Stimulated activated CD4-positive, alpha-beta T cell treated with anti-CD3 and anti-CD28 coated beads, Interleukin-15, amount 100 ng/mL, for 1 hour (primary cell): ENCODE measurements at regions not wholly inside any gene's neighbourhood (a gene's known extent, or its start where the extent isn't known, plus 50 kb on each side); places are given as distances from the start of the nearest gene placed in this dataset.

Experiments
- DNase-seq, 2 donors: peaks; one replicate each; pipeline ENCODE4 v3.0.0-alpha.2; 2020; ENCODE audit warnings: low read depth in 1 of 2, low spot score in 1 of 2

DNA sequence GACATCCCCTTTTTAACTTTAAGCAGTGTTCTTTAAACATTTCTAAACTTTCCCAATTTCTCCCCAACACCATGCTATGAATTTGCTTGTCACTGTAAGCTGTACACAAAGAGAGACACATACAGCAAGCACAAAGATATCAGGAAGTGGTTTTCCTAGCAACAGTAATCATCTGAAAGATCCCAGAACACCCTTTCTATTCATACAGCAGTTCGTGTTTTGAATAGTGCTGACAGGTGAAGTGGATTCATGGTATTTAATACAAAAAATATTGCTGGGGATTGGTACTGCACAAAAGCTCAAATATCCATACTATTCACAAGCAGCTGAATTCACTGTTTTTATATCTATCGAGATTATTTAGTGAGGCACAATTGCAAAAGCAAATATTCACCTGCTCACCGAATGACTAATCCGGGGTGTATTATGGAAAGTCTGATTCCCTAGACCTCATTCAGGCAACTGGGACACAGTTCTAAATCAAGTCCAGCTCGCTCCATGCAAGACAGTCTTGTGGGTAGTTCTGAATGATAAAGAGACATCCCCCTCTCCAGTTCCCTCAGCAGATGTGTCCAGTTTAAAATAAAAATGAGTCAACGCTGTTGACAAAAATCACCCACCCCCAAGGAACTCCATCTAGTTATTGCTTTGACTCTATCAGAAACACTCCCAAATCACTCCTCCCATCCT, 107.1 kb upstream of the TSHZ2 start:
- DNase-seq: no peak

DNA sequence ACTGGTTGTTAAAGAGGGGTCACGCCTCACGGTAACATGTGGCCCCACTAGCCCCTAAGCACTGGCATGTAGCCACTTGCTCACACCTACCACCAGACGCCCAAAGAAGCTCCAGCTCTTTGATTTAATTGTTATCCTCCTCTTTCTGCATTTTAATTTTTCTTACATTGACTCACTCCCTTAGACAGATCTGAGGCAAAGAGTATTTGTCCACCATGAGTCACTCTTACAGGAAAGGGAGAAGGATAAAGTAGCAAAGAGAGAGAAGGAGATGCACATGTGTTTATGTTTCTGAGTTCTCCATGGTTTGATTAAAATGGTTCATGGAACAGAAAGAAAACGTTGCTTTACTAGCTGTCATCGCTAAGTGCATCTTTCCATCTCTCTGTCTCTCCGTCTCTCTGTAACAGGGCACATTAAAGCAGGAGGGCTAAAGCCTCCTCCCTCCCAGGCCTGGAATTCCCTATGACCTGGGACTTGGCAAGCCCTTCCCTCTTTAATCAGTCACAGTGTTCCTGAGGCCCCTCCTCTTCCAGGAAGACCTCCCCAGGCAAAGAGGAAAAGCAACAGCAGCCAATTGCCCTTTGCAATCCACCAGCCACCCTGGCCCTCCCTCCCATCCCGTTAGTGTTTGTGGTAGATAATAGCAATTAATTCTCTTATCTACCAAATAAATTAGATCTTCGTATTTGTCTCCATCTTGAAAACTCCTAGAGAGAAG, 112.8 kb upstream of the TSHZ2 start:
- DNase-seq: no peak

DNA sequence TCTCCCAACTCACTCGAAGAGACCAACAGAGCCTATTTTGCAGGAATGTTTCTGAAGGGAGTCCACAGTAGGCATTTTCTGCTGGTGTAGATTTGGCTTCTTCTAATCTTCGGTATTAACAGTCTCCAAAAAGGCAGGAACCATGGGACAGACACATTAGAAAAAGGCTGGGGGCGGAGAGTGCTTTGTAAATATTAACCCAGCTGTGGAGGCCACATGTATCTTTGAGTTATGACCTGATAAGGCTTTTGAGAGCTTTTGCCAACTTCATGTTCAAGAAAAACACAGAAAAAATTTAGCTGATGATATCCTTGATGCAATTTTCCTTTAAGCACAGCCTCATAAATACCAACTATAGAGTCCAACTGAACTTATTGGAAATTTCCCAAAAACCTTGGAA, 119.4 kb upstream of the TSHZ2 start:
- DNase-seq: no peak

DNA sequence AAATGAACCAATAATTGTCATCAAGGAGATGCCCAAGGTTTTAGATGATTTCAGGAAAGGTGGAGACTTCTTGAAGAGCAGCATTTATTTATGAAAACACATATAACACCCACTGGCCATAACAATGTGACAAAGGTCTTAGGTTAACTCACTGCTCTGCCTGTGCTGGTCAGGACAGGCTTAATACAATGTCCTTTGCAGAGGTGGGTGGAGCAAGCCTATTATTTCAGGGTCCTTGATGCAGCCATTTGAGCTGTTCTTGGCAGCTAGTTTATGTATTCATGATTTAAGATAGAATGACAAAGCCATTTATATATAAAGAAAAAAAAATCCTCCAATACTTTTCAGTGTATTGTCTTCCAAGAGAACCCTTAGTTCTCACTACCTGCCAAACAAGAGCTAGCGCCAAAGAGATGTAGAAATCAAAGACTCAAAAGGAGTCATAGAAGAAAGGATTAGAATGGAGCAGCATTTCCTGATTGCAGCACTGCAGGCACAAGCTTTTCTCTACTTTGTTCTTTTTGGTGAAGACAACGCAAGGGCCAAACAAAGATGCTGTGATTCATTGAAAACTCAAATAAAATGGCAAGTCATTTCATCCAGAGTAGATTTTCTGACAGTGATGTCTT, 124.3 kb upstream of the TSHZ2 start:
- DNase-seq: no peak

DNA sequence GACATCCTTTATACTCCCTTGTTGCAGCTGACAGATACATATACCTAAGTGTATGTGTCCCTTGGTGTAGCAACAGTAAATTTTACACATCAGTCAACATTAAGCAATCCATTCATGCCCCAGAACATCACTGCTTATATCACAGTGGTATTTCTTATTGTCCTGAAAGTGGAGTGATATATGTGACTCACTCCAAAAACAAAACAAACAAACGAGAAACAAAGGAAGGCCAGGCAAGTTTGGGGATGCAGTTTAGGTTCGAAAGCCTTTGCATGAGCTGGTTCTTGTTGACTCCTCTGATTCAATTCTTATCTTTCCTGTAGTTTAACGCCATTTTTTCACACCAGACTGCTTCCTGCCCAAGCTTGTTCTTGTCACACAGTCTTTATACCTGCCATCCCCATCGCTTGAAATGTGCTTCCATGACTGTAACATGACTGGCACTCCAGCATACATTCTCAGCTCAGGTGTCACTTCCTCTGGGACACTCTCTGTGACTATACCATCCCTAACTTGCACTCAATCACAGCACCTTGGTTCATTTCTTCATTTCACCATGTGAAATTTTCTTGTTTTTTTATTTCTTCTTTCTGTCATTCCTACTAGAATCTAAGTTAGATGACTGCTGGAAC, 125.0 kb upstream of the TSHZ2 start:
- DNase-seq: no peak

DNA sequence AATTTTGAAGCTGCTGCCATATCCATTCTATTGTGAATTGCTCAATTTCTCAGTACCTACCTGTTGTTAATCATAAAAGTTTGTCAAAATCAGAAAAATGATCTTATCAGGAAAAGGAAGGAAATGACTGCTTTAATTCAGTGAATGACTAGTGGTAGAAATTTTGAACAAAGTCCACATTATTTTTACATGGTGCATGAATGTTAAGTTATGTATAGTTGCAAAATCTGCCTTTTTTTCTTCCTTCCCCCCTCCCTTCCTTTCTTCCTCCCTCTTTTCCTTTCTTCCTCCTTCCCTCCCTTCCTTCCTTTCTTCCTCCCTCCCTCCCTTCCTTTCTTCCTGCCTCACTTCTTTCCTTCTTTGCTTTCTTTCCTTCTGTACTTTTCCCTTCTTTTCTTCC, 127.1 kb upstream of the TSHZ2 start:
- DNase-seq: no peak

DNA sequence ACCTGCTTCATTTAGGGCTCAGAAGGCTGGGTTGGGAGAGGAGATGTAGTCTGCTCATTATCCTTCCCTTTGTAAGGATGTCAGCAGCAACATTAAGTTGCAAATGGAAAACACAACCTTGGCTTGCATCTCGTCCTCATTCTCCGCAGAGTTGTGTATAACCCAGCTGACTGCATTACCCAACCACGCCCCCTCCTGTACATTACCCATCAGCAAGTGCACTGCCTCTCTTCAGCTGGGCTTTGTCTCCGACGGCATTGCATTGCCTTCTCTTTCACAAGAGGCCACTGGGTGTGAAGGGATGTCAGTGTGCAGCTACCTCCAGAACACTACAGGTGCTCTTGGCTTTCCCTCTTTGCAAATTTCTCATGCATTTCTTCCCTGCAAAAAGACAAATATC, 128.7 kb upstream of the TSHZ2 start:
- DNase-seq: no peak

DNA sequence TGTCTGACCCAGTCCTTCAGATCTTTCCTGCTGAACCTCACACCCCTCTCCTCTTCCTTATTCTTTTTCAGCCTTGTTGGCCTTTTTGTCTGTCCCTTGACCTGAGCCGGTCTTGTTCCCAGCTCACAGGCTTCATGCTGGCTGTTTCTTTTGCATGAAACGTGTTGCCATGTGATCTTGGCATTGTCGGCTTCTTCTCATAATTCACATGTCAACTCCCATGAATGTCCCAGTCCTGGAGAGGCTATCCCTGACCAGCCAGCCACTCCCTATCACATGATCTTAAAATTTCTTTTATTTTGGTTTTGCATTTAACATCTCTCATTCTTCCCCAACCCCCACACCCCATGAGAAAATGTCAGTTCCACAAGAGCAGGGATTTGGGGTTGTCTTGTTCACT, 131.2 kb upstream of the TSHZ2 start:
- no peak for DNase-seq

DNA sequence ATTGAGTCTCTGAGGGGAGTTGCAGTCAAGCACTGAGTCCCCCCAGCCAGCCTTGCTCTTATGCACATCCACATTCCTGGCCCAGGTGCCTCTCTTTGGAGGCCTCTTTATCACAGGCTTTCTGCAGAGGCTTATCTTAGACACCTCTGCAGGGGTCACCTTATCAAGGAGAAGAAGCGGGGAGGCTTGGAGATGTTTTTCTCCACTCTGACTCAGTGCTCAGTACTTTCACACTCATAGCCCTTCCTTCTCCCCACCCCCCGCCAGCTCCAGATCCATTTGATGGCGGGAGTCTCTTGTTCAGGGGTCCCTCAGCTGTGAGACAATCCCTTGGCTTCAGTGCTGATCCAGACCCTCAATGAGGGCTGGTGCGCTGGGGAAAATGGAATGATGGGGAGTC, 132.1 kb upstream of the TSHZ2 start:
- DNase-seq: no peak

DNA sequence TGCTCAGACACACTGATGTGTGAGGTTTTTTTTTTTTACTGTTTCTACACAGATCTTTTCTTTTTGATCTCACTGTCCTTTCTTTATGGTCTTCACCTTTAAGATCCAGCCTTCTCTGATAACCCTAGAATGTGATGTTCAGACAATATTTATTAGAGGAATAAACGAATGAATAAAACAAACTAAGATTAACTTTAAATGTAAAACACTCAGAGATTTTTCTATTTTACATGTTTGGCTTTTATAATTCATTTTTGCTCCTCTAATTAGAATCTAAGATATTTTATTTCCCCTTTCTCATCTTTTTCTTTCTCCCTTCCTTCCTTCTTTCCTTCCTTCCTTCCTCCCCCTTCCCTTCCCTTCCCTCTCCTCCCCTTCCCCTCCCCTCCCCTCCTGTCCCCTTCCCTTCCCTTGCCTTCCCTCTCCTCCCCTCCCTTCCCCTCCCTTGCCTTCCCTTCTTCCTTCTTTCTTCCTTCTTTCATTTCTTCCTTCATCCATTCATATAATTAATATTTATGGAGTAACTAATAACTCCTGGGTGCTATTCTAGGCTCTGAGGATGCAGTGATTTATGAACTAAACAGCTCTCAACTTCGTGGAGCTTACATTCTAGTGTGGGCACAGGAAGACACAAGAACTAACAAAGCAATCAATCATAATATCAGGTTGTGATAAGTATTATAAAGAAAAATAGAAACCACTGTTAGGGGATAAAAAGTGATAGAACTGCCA, 133.5 kb upstream of the TSHZ2 start:
- no peak for DNase-seq

DNA sequence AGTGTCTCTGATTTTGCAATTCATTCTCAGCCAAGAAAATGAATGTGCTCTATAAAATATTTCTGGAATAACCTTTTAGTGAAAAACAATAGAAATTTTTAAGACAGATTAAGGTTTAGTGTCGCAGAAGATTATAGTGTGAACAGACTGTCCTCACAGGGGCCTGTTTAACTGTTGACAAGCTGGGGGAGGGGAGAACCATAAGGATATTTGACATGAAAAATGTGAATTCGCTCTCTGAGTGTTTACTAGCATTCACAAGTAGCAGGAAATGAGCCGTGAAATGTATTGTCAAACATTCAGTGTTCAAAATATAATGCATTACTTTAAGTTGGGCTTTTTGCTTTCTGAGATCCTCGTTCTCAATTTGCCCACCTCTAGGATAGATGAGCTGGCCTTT, 134.8 kb upstream of the TSHZ2 start:
- no peak for DNase-seq

DNA sequence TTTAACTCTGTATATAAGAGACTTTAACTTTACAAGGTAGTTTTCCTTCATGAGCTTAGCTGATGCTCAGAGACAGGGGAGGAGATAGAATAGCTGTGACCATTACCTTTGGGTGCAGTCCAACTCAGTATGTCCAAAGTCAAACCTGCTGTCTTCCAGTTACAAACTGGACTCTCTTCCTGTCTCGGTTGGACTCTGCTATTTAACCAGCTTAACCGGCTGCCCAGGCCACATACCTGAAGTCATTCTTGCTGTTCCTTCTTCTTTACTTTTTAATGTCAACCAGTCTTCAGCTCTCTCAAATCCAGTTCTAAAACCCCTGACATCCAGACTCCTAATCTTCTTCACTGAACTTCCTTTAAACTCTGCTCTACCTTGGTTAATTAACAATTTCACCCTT, 138.3 kb upstream of the TSHZ2 start:
- no peak for DNase-seq

DNA sequence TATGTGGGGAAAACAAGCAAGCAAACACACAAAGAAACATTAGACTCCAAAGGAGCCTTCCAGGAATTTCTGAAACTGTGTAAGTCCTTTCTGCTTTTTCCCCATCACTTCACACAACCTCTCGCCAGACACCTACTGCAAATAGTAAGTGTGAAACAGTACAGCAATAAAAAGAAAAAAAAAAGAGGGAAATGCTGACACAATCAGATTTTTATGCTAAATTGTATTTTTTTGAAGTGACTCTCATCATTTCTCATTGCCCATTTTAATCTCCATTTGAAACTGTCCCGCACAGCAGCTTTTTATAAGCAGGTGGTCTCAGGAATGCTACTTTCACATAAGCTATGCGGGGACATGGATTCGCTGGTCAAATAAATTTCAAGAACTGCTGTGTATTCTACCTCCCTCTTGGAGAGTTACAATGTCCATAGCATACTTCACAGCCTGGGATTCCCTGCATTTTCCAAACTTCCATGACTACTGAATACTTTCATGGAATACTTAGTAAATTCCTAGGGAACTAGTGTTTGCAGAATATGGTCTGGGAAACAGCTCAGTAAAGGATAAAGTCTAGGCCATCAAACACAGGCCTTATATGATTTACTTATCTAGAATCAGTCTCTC, 139.9 kb upstream of the TSHZ2 start:
- no peak for DNase-seq

DNA sequence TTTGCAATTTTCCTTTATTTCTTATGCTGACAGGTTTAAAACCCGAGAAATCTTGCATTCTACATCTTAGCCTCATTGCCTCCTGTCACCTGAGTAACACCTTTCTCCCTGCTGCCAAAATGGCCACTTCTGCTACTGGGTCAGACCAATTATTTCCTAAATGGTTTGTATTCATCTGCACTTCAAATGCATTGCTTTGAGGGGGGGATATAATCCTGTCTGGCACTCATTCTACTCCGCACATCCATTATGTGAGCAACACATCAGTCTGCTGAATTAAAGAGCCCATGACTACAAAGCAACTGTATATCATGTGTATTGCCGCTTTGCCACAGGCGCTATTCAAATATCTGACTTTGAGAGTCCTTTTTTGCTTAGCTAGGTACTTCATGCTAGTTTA, 141.6 kb upstream of the TSHZ2 start:
- DNase-seq: no peak

DNA sequence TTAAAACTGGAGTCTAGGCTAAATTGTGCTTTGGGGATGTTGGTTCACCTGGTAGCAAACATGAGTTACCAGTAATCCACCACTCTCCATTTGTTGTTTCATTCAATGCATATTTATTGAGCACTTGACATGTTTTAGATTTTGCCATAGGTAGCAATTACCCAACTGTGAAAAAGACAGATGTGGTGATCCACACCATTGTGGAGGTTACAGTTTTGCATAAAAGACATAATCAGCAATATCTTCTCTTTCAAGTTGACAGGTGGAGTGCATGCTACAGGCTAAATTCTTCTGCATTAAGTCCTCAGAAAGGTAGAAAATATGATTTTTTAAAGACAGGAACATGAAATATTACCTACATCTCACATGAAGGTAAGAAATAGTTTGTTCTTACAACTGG, 143.0 kb upstream of the TSHZ2 start:
- no peak for DNase-seq

DNA sequence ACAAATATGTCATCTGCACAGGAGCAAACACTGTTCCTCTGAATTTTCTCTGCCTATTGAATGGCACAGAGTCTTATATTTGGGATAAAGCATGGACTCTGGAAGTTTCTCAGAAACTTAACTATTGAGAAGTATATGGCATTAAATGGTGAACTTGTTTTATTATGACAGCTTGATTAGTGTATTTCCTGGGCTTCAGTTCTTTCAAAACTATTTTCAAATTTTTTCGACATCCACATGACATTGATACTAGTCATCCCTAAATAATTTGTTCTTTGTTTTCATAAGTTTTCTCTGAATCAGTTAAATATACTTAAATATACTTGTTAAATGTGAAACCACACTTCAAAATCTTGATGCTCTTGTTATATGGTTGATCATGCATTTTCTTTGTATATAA, 144.0 kb upstream of the TSHZ2 start:
- DNase-seq: no peak

DNA sequence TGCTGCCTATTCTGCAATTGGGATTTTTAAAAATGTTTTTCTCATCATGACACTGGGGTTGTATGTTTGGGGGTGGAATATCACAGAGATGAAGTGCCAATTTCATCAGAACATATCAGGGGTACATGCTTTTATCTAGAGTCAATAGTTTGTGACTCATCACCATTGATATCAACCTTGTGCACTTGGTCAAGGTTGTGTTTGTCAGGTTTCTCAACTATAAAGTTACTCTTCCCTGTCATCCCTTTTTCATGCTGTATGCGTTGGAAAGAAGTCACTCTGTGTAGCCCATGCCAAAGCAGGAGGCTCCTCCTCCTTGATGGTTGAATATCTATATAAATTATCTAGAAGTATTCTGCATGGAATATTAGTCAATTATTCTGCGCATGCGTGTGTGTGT, 145.4 kb upstream of the TSHZ2 start:
- no peak for DNase-seq

DNA sequence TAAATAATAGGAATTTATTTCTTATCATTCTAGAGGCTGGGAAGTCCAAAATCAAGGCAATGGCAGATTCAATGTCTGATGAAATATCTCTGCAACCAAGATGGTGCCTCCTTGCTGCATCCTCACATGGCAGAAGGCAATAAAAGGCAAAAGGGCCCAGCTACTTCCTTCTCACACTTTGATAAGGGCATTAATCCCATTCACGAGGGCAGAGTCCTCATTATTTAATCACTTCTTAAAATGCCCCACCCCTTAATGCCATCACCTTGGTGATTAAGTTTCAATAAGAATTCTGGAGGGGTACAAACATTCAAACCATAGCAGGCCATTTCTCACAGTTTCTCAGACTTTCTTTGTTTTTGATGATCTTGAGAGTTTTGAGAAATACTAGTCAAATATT, 145.8 kb upstream of the TSHZ2 start:
- DNase-seq: no peak

DNA sequence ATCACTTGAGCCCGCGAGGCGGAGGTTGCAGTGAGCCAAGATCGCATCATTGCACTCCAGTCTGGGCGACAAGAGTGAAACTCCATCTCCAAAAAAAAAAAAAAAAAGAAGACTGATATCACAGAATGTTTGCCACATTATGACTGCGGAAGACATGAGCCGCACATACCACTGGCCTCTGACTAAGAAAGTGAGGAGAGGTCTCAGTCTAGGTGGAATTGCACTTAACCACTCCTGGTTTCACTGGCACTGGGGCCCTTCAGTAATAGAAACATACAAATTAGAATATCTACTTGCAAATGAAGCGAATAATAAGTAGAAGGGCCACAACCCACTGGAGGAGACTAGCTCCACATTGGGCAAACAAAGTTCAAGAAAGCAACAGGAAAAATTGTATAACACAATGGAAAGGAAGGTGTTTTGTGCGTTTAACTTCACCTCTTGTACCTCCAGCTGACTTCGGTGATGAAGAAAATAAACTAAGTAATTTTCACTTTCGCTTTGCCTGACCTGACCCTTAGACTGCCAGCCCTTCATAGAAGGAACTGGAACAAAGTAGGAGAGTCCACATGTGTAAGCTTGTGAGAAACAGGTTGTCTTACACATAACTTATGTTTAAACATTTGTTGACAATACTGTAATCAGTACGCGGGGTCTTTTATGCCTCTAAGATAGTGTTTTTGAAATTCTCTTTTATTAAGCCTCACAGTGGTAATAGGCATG, 147.5 kb upstream of the TSHZ2 start:
- DNase-seq: no peak

DNA sequence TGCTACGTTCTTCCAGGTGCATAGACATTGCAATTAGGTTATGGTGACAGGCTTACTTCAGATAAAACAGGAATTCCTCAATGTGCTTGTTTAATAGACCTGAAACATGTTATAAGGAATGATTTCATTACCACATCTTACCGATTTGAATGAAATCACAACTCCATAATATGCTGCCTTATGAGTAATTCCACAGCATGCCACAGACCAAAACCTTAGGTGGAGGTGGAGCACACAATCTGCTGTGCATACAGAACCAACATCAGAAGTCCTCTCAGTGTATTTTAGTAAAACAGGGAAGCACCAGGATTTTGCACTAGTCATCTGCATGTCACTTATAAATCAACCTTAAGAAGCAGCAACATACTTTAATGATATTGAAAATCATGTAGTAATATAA, 148.9 kb upstream of the TSHZ2 start:
- DNase-seq: no peak
